Psoas muscle (tissue), 7 donors: ENCODE measurements at regions not wholly inside any gene's neighbourhood (a gene's known extent, or its start where the extent isn't known, plus 50 kb on each side); places are given as distances from the start of the nearest gene placed in this dataset.

ENCODE experiments used
- ATAC-seq, 4 donors: fragments of 200-7000 bp; cut with Tn5 transposase; one replicate each; pipeline ENCODE4 v1.9.1; 2020; ENCODE audit warnings: moderate library complexity in 3 of 4, mild to moderate bottlenecking in 2 of 4
- DNase-seq, 2 donors: peaks; one replicate each; pipeline ENCODE4 v3.0.0-alpha.2; 2020
- H3K27ac ChIP-seq: fragments of 200-600 bp; one replicate; pipeline ENCODE4 v1.8.0; 2022
- H3K27me3 ChIP-seq, 3 donors: fragments of 200-600 bp in 1 of 3; one replicate each; pipeline versions ENCODE4 v1.6.1 to v1.8.0; 2013 to 2022; ENCODE audit warnings: low read length in 2 of 3, mild to moderate bottlenecking in 2 of 3, moderate library complexity in 1 of 3; ENCODE audit not compliant: insufficient read depth in 3 of 3
- H3K36me3 ChIP-seq, 2 donors: fragments of 200-600 bp in 1 of 2; one replicate each; pipeline versions ENCODE4 v1.6.1 to v1.8.0; 2013 to 2022; ENCODE audit warnings: low read depth in 1 of 2, mild to moderate bottlenecking in 1 of 2, moderate library complexity in 1 of 2; ENCODE audit not compliant: insufficient read depth in 1 of 2
- H3K4me1 ChIP-seq: fragments of 200-600 bp; one replicate; pipeline ENCODE4 v1.8.0; 2022
- H3K4me3 ChIP-seq: fragments of 200-600 bp; one replicate; pipeline ENCODE4 v1.8.0; 2022; ENCODE audit warnings: mild to moderate bottlenecking
- H3K9me3 ChIP-seq: fragments of 200-600 bp; one replicate; pipeline ENCODE4 v1.8.0; 2022
- CTCF ChIP-seq: fragments of 200-600 bp; IDR thresholded peaks from one replicate; pipeline ENCODE4 v1.8.0; 2022; ENCODE audit warnings: antibody characterized with exemption
- WGBS, 3 donors: extraction: QIAGEN DNeasy Blood & Tissue Kit; methylation state at CpG; one replicate each; pipeline versions ENCODE4 v1.1.6 to v1.1.7; 2013; 5-methylcytosine and 5-hydroxymethylcytosine counted together
- intact Hi-C, 2 donors: fragments of 100-400 bp; cut with DNase I; formaldehyde crosslinking; loops; one replicate each; pipeline versions ENCODE4 v1.11.0 to v1.14.2; 2022
- donor health status: healthy with polysubstance abuse.
- donor health status: DM: no; HTN: no; CAD: no; lungs with moderate emphysema.
- donor health status: Bipolar disorder and iron deficiency.
- donor health status: healthy.
- donor health status: DM: yes; HTN: yes; CAD: no.
- donor health status: DM: no; HTN: no; CAD: no.
- donor health status: DM: yes; HTN: yes; CAD: no.

DNA sequence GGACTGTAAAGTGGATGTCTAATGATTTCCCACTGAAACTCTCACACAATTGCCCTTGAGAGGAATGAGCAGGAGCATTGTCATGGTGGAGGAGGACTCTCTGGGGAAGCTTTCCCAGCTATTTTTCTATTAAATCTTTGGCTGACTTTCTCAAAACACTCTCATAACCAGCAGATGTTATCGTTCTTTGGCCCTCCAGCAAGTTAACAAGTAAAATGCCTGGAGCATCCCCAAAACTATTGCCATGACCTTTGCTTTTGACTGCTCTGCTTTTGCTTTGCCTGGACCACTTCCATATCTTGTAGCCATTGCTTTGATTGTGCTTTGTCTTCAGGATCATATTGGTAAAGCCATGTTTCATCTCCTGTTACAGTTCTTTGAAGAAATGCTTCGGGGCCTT lies 120.2 kb upstream of the PDE5A start:
- Histone ChIP-seq H3K27ac (no peak overlapping the region), H3K36me3 (no peaks in the 10 kb centered on the region)

DNA sequence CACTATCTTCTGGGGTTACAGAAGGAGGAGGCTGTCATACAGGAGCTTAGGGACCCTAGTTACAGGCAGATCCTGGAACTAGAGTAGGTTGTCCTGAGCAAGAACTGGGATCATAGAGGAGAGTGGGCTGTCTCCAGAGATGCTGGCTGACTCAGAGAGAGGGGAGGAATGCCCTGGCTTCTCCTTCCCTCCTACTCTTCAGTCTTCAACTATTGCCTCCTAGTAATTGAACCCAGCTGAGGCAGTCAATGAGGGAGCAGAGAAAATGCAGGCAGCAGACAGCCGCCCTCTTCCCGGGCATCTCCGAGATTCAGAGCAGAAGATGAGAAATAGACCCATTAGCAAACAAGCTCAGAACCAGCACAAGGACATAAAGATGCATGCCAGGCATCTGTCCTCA lies 118.3 kb upstream of the PDE5A start:
- intact Hi-C loops, result no loop called here
- TF ChIP-seq CTCF, result no peak
- no peak for DNase-seq
- no peak overlapping the region for H3K27ac ChIP-seq
- no peaks in the 10 kb centered on the region for H3K27me3 ChIP-seq
- no peaks in the 10 kb centered on the region for H3K36me3 ChIP-seq
- H3K4me3 ChIP-seq, result no peak overlapping the region
- H3K9me3 ChIP-seq, result no peaks in the 10 kb centered on the region
- ATAC-seq, result peak in 2 of 4 donors; percentile 42 to 64
- WGBS, 3 donors, result 83 to 91% (median 84%) methylated on average over 3 of the region's 3 CpGs
- H3K4me1 ChIP-seq, result peaks cover 14% of the 10 kb centered on the region

More for the DNA sequence above, 120.2 kb upstream of the PDE5A start:
- Histone ChIP-seq H3K27me3 (no peaks in the 10 kb centered on the region), H3K9me3 (no peaks in the 10 kb centered on the region), H3K4me3 (no peak overlapping the region), H3K4me1 (peaks cover 14% of the 10 kb centered on the region)
- 13 to 20% (median 19%) methylated on average over 2 of the region's 2 CpGs for WGBS, 3 donors
- ATAC-seq (peak in 1 of 4 donors; percentile 33), DNase-seq (no peak)
- intact Hi-C loops, result no loop called here
- TF ChIP-seq CTCF, result no peak

DNA sequence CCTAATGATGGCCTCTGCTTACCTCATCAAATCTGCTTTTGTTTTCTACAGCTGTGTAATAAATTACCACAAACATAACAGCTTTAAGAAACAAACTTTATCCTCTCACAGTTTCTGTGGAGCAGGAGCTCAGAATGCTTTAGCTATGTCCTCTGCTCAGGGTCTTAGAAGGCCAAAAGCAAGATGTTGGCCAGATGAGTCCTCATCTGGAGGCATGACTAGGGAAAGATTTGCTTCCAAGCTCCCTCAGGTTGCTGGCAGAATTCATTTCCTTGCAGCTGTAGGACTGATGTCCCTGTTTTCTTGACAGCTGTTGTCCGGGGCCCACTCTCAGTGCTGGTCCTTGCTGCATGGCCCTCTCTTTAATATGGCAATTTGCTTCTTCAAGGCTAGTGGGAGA lies 116.7 kb upstream of the PDE5A start:
- WGBS, 3 donors, result 67 to 68% (median 68%) methylated on average over 1 of the region's 1 CpG
- intact Hi-C loops, result no loop called here
- no peak for ATAC-seq
- TF ChIP-seq CTCF, result no peak
- Histone ChIP-seq H3K36me3 (no peaks in the 10 kb centered on the region), H3K27me3 (no peaks in the 10 kb centered on the region), H3K27ac (no peak overlapping the region), H3K4me1 (peaks cover 6% of the 10 kb centered on the region), H3K9me3 (no peaks in the 10 kb centered on the region), H3K4me3 (no peak overlapping the region)
- DNase-seq, result no peak

DNA sequence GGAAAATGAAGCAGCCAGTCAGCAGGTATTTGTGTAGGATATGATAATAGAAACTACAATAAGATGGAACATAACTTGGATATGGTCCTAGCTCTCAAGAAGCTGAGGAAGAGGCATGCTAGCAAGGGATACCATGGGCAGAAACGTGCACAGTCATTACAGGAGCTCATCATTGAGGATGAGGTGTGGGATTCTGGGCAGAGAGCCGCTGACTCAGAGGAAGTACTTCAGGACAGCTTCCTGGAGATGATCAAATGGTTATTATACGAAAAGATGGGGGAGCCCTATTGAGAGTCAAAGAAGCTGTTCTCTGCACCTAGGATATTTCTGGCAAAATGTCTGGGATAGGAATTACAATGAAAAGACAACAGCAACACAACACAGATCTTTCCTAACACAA lies 116.0 kb upstream of the PDE5A start:
- no peak overlapping the region for H3K27ac ChIP-seq
- WGBS, 3 donors, result 70 to 82% (median 78%) methylated on average over 3 of the region's 3 CpGs

More for the DNA sequence above, 116.0 kb upstream of the PDE5A start:
- Histone ChIP-seq H3K27me3 (no peaks in the 10 kb centered on the region), H3K9me3 (no peaks in the 10 kb centered on the region), H3K4me3 (no peak overlapping the region), H3K36me3 (no peaks in the 10 kb centered on the region), H3K4me1 (no peaks in the 10 kb centered on the region)
- no peak for ATAC-seq
- no peak for TF ChIP-seq CTCF
- intact Hi-C loops, result no loop called here
- no peak for DNase-seq
